ENCODE measurements at regions not wholly inside any gene's neighbourhood (a gene's known extent, or its start where the extent isn't known, plus 50 kb on each side); places are given as distances from the start of the nearest gene placed in this dataset. TPM values are rescaled to one million over a fixed set of nuclear protein-coding genes. Genes with fewer than 3 reads are reported as not detected.

- Histone ChIP-seq H3K36me3 (no peaks in the 10 kb centered on the region), H3K27me3 (no peaks in the 10 kb centered on the region), H3K4me1 (no peaks in the 10 kb centered on the region), H3K9me3 (no peaks in the 10 kb centered on the region), H3K27ac (no peak overlapping the region), H3K4me3 (no peak overlapping the region)
- no peak for TF ChIP-seq POLR2A (IDR thresholded peaks at IDR 0.05)
- no peak for TF ChIP-seq CTCF (IDR thresholded peaks at IDR 0.05)
- intact Hi-C loops (cut with DNase I; ENCODE audit: low total_unique reads), result no loop called here
- no peak for DNase-seq
Measured at GRCh38 chr1:94592571-94592920, 51.0 kb upstream of the F3 start.

GRCh38 chr1:94591823-94592570 lies 50.4 kb upstream of the F3 start:
- H3K9me3 ChIP-seq, result no peaks in the 10 kb centered on the region
- intact Hi-C loops (cut with DNase I; ENCODE audit: low total_unique reads), result no loop called here
- no peak overlapping the region for H3K27ac ChIP-seq
- no peaks in the 10 kb centered on the region for H3K27me3 ChIP-seq
- H3K4me1 ChIP-seq, result no peaks in the 10 kb centered on the region
- H3K4me3 ChIP-seq, result no peak overlapping the region
- H3K36me3 ChIP-seq, result no peaks in the 10 kb centered on the region
- DNase-seq, result no peak
- TF ChIP-seq CTCF (IDR thresholded peaks at IDR 0.05), result no peak
- TF ChIP-seq POLR2A (IDR thresholded peaks at IDR 0.05), result no peak

MicroRNAs encoded in the stretch of these regions (microRNA counts, 767-probe panel; counts per million panel counts)
- 0 to 2,572 counts per million in 2 donors for microRNA hsa-miR-378g

Small RNAs in the stretch of these regions (microRNA-seq; reads per million reads assigned to microRNA genes)
- not detected for gene MIR378G (ENCODE audit: borderline microRNAs expressed, borderline replicate concordance)

Small RNAs in the stretch of these regions (small RNA-seq; reads per million reads assigned to genes)
- gene MIR378G, result not detected
